Activated CD4-positive, CD25-positive, alpha-beta regulatory T cell treated with anti-CD3 and anti-CD28 coated beads, Interleukin-2, amount 50 U/mL, for 16 hours (primary cell): ENCODE measurements at regions not wholly inside any gene's neighbourhood (a gene's known extent, or its start where the extent isn't known, plus 50 kb on each side); places are given as distances from the start of the nearest gene placed in this dataset.

Source experiments
- DNase-seq: peaks from one replicate; pipeline ENCODE4 v3.0.0-alpha.2; 2020; ENCODE audit warnings: low read depth, low spot score

- no peak for DNase-seq
These were observed 397.7 kb upstream of the DDHD1 start for GRCh38 chr14:53550776-53551175.

GRCh38 chr14:53549956-53550355, 396.8 kb upstream of the DDHD1 start:
- no peak for DNase-seq

- no peak for DNase-seq
These were observed 394.5 kb upstream of the DDHD1 start for GRCh38 chr14:53547593-53547992.

- DNase-seq: no peak
These were observed 392.1 kb upstream of the DDHD1 start for GRCh38 chr14:53545217-53545616.

GRCh38 chr14:53542732-53543131, 389.6 kb upstream of the DDHD1 start:
- DNase-seq: no peak

- DNase-seq: no peak
These were observed 388.3 kb upstream of the DDHD1 start for GRCh38 chr14:53541411-53541810.

GRCh38 chr14:53539489-53540126, 386.5 kb upstream of the DDHD1 start:
- DNase-seq: peak; percentile 1

GRCh38 chr14:53538316-53538881, 385.3 kb upstream of the DDHD1 start:
- no peak for DNase-seq

- DNase-seq: no peak
These were observed 384.5 kb upstream of the DDHD1 start for GRCh38 chr14:53537422-53538315.

GRCh38 chr14:53536446-53536845, 383.3 kb upstream of the DDHD1 start:
- DNase-seq: no peak

- no peak for DNase-seq
These were observed 381.7 kb upstream of the DDHD1 start for GRCh38 chr14:53534841-53535240.

GRCh38 chr14:53533384-53533970, 380.4 kb upstream of the DDHD1 start:
- DNase-seq: no peak

GRCh38 chr14:53532853-53533252, 379.7 kb upstream of the DDHD1 start:
- no peak for DNase-seq

GRCh38 chr14:53531730-53532129, 378.6 kb upstream of the DDHD1 start:
- DNase-seq: no peak

GRCh38 chr14:53531156-53531555, 378.0 kb upstream of the DDHD1 start:
- no peak for DNase-seq

GRCh38 chr14:53529519-53529918, 376.4 kb upstream of the DDHD1 start:
- DNase-seq: no peak

- DNase-seq: no peak
These were observed 375.1 kb upstream of the DDHD1 start for GRCh38 chr14:53528185-53528671.

GRCh38 chr14:53526200-53526599, 373.1 kb upstream of the DDHD1 start:
- no peak for DNase-seq

GRCh38 chr14:53525608-53526007, 372.5 kb upstream of the DDHD1 start:
- no peak for DNase-seq

- no peak for DNase-seq
These were observed 371.3 kb upstream of the DDHD1 start for GRCh38 chr14:53524391-53524790.

- no peak for DNase-seq
These were observed 370.1 kb upstream of the DDHD1 start for GRCh38 chr14:53523226-53523625.
